ENCODE measurements at regions not wholly inside any gene's neighbourhood (a gene's known extent, or its start where the extent isn't known, plus 50 kb on each side); places are given as distances from the start of the nearest gene placed in this dataset.

DNA sequence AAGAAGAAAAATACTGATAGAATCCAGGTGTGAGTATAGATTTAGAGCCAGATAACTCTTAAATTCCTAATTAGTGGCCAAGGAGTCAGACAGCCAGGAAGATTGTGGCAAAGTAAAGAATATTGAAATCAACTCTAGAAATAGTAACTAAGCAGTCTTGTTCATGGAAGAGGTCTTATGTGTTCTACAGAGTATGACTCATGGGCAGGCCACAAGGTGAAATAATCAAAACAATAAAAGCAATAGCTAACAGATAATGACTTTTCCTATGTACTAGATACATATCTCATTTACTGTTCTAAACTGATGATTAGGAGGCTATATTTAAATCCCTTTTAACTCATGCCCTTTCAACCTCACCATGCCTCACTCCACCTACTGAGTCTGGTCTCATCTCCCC lies 227.4 kb upstream of the COL3A1 start:
- no peaks in the 10 kb centered on the region for H3K27me3 ChIP-seq (replicated peaks; ENCODE audit: insufficient read depth, low read depth, low read length, poor library complexity)
- intact Hi-C loops (cut with micrococcal nuclease; ENCODE audit: unreplicated experiment): no loop called here
- H3K9me3 ChIP-seq (ENCODE audit: low read depth, low read length, poor library complexity, severe bottlenecking): no peaks in the 10 kb centered on the region
- no peak overlapping the region for H3K27ac ChIP-seq (ENCODE audit: low read depth, low read length, poor library complexity, severe bottlenecking)
- H3K36me3 ChIP-seq (ENCODE audit: insufficient read depth, low read length, poor library complexity, severe bottlenecking): no peaks in the 10 kb centered on the region
- no peak overlapping the region for H3K4me3 ChIP-seq (ENCODE audit: low read depth, low read length, poor library complexity, severe bottlenecking)
- no TSS peak for BruUV-seq (replicated peaks)
- POLR2A ChIA-PET (ENCODE audit: low non-redundant PET): no interaction called here
- no peaks in the 10 kb centered on the region for H3K4me1 ChIP-seq (ENCODE audit: insufficient read depth, low read length, poor library complexity, severe bottlenecking)
- TF ChIP-seq, protein P1, sequence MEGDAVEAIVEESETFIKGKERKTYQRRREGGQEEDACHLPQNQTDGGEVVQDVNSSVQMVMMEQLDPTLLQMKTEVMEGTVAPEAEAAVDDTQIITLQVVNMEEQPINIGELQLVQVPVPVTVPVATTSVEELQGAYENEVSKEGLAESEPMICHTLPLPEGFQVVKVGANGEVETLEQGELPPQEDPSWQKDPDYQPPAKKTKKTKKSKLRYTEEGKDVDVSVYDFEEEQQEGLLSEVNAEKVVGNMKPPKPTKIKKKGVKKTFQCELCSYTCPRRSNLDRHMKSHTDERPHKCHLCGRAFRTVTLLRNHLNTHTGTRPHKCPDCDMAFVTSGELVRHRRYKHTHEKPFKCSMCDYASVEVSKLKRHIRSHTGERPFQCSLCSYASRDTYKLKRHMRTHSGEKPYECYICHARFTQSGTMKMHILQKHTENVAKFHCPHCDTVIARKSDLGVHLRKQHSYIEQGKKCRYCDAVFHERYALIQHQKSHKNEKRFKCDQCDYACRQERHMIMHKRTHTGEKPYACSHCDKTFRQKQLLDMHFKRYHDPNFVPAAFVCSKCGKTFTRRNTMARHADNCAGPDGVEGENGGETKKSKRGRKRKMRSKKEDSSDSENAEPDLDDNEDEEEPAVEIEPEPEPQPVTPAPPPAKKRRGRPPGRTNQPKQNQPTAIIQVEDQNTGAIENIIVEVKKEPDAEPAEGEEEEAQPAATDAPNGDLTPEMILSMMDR (conservative IDR thresholded peaks at IDR 0.05; ENCODE audit: low read depth, low read length): no peak
- no peak for TF ChIP-seq EZH2 (IDR thresholded peaks at IDR 0.05; ENCODE audit: borderline replicate concordance, low read depth, low read length, poor library complexity, severe bottlenecking)
- CTCF ChIA-PET: no interaction called here
- DNase-seq (ENCODE audit: low spot score): no peak

DNA sequence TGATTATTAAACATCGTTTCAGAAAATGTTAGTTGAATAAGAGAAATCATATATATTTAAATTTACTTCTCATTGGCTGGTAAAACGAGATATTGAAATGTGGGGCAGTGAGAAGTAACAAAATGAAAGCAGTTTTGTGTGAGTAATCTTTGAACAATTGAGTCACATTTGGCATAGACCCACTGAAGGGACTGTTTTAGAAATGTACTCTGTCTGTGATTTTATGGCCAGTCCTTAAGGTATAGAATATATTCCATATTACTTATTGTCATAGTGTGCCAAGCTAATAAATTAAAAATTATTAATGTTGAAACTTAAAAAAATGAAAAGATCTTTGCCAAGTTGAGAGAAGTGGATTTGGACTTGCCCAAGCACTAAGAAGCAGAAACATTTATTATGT lies 222.4 kb upstream of the COL3A1 start:
- no peaks in the 10 kb centered on the region for H3K4me1 ChIP-seq (ENCODE audit: insufficient read depth, low read length, poor library complexity, severe bottlenecking)
- TF ChIP-seq EZH2 (IDR thresholded peaks at IDR 0.05; ENCODE audit: borderline replicate concordance, low read depth, low read length, poor library complexity, severe bottlenecking): no peak
- TF ChIP-seq, protein P1 (conservative IDR thresholded peaks at IDR 0.05; ENCODE audit: low read depth, low read length): no peak
- no peak overlapping the region for H3K4me3 ChIP-seq (ENCODE audit: low read depth, low read length, poor library complexity, severe bottlenecking)
- ChIA-PET POLR2A (ENCODE audit: low non-redundant PET) (no interaction called here), CTCF (no interaction called here)
- H3K27ac ChIP-seq (ENCODE audit: low read depth, low read length, poor library complexity, severe bottlenecking): no peak overlapping the region
- no peak for DNase-seq (ENCODE audit: low spot score)
- no peaks in the 10 kb centered on the region for H3K27me3 ChIP-seq (replicated peaks; ENCODE audit: insufficient read depth, low read depth, low read length, poor library complexity)
- no TSS peak for BruUV-seq (replicated peaks)
- peaks cover 12% of the 10 kb centered on the region for H3K9me3 ChIP-seq (ENCODE audit: low read depth, low read length, poor library complexity, severe bottlenecking)
- H3K36me3 ChIP-seq (ENCODE audit: insufficient read depth, low read length, poor library complexity, severe bottlenecking): no peaks in the 10 kb centered on the region
- intact Hi-C loops (cut with micrococcal nuclease; ENCODE audit: unreplicated experiment): no loop called here

DNA sequence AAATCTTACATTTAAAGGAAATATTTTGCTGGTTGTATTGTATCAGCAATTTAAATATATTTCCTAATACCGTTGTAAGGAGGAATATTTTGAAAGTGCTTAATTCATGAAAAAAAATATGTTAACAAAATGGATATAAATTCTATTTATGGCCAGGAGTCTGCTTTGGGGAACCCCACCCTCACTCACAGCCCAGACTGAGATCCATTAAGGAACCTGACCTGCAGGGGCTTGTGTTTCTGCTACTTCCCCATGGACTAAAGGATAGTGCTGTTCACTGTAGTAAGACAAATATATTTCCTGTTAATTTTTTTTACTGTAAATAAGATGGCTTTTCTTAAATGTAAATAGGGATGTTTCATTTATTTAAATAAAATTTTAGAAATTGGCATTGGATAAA lies 221.9 kb upstream of the COL3A1 start:
- BruUV-seq (replicated peaks): no TSS peak
- Histone ChIP-seq H3K27ac (ENCODE audit: low read depth, low read length, poor library complexity, severe bottlenecking) (no peak overlapping the region), H3K4me3 (ENCODE audit: low read depth, low read length, poor library complexity, severe bottlenecking) (no peak overlapping the region), H3K36me3 (ENCODE audit: insufficient read depth, low read length, poor library complexity, severe bottlenecking) (no peaks in the 10 kb centered on the region), H3K9me3 (ENCODE audit: low read depth, low read length, poor library complexity, severe bottlenecking) (peaks cover 15% of the 10 kb centered on the region), H3K27me3 (replicated peaks; ENCODE audit: insufficient read depth, low read depth, low read length, poor library complexity) (no peaks in the 10 kb centered on the region), H3K4me1 (ENCODE audit: insufficient read depth, low read length, poor library complexity, severe bottlenecking) (no peaks in the 10 kb centered on the region)
- ChIA-PET CTCF (no interaction called here), POLR2A (ENCODE audit: low non-redundant PET) (no interaction called here)
- no peak for DNase-seq (ENCODE audit: low spot score)
- intact Hi-C loops (cut with micrococcal nuclease; ENCODE audit: unreplicated experiment): no loop called here
- TF ChIP-seq, protein P1 (conservative IDR thresholded peaks at IDR 0.05; ENCODE audit: low read depth, low read length): no peak
- no peak for TF ChIP-seq EZH2 (IDR thresholded peaks at IDR 0.05; ENCODE audit: borderline replicate concordance, low read depth, low read length, poor library complexity, severe bottlenecking)

Measured in A673 (cell line).